ENCODE measurements at regions not wholly inside any gene's neighbourhood (a gene's known extent, or its start where the extent isn't known, plus 50 kb on each side); places are given as distances from the start of the nearest gene placed in this dataset.

DNA sequence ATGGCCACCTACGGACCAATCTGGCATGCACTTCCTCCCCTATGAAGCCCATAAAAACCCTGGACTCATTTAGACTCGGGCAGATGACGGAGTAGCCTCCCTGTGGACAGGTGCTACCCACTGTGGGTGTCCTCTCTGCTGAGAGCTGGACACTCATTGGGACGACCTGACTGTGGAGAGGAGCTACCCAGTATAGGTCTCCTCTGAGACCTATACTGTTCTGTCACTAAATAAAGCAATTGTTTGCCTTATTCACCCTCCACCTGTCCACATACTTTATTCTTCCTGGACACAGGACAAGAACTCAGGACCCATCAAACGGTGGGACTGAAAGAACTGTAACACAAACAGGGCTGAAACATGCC is 53.3 kb upstream of the CADM2 start:
- no peak for TF ChIP-seq CTCF (IDR thresholded peaks at IDR 0.05)
- no peak for TF ChIP-seq POLR2A (IDR thresholded peaks at IDR 0.05)
- TF ChIP-seq EP300 (IDR thresholded peaks at IDR 0.05): no peak

All from sigmoid colon (tissue), 4 donors.